K562 (cell line): ENCODE measurements at regions not wholly inside any gene's neighbourhood (a gene's known extent, or its start where the extent isn't known, plus 50 kb on each side); places are given as distances from the start of the nearest gene placed in this dataset.

ENCODE experiments used
- ATAC-seq: fragments of 200-7000 bp; cut with Tn5 transposase; 3 replicates; pipeline ENCODE4 v1.9.1; 2020; ENCODE audit warnings: moderate library complexity
- BruUV-seq: library from RNA; stranded (reverse); fragments of 400-500 nt; replicated peaks from 2 replicates; lab custom pipeline; 2021; lab: Mats Ljungman, UMichigan
- CTCF ChIA-PET: fragments of 300-600 bp; formaldehyde crosslinking; extraction: SDS; loops from one replicate; lab custom pipeline; 2021; ENCODE audit warnings: low intra/inter-chr PET ratio; lab: Yijun Ruan, JAX
- POLR2A ChIA-PET: fragments of 300-600, 350-650 bp; sonication (Branson Sonifier 250); formaldehyde crosslinking; extraction: SDS; loops from one replicate; lab custom pipeline; 2021; ENCODE audit warnings: antibody characterized with exemption, inconsistent platforms; lab: Yijun Ruan, JAX
- DNase-seq, 4 experiments: peaks; one replicate each; pipeline versions ENCODE4 v3.0.0 to v3.0.0-alpha.2; 2011 to 2018; ENCODE audit warnings: low spot score in 3 of 4, mixed read lengths in 3 of 4; ENCODE audit errors: extremely low read depth in 1 of 4
- FAIRE-seq: peaks from 2 replicates; lab custom pipeline; 2011; peaks lifted over from hg19 to GRCh38; lab: Jason Lieb, UNC
- H2AFZ ChIP-seq: 2 replicates; pipeline ENCODE4 v1.6.0; 2011; ENCODE audit warnings: low read depth, low read length, control low read depth, inconsistent platforms
- H3K27ac ChIP-seq: fragments of 200-600 bp; 3 replicates; pipeline ENCODE4 v1.8.0; 2011; ENCODE audit warnings: low read depth, mild to moderate bottlenecking, control low read depth, inconsistent platforms, low read length, moderate library complexity, mixed read lengths; ENCODE audit errors: extremely low read depth
- H3K27me3 ChIP-seq, 2 experiments: fragments of 300-600 bp in 1 of 2; 2 replicates in 1 of 2; 3 replicates in 1 of 2; pipeline versions ENCODE4 v1.6.0 to v1.8.0; 2011; ENCODE audit warnings: inconsistent platforms in 2 of 2, low read length in 2 of 2, mild to moderate bottlenecking in 1 of 2, mixed read lengths in 1 of 2, moderate library complexity in 1 of 2; ENCODE audit not compliant: control insufficient read depth in 2 of 2, insufficient read depth in 2 of 2
- H3K36me3 ChIP-seq: fragments of 300-600 bp; 3 replicates; pipeline ENCODE4 v1.8.0; 2011; ENCODE audit warnings: mild to moderate bottlenecking, low read length, inconsistent platforms; ENCODE audit not compliant: control insufficient read depth, insufficient read depth
- H3K4me1 ChIP-seq, 2 experiments: fragments of 200-600 bp in 1 of 2; replicated peaks in 1 of 2; 2 replicates in 1 of 2; 3 replicates in 1 of 2; pipeline versions ENCODE4 v1.5.1 to v1.8.0; 2011; ENCODE audit warnings: inconsistent platforms in 2 of 2, low read length in 2 of 2, mild to moderate bottlenecking in 1 of 2, mixed read lengths in 1 of 2, moderate library complexity in 1 of 2; ENCODE audit not compliant: control insufficient read depth in 2 of 2, insufficient read depth in 2 of 2
- H3K4me2 ChIP-seq: 2 replicates; pipeline ENCODE4 v1.6.1; 2011; ENCODE audit warnings: low read length, control low read depth, inconsistent platforms, mixed read lengths; ENCODE audit not compliant: insufficient read depth
- H3K4me3 ChIP-seq: fragments of 200-600 bp; sonication (generic), shearing (Covaris generic); 2 replicates; pipeline ENCODE4 v1.5.1; 2016; ENCODE audit warnings: control low read depth, inconsistent platforms
- H3K79me2 ChIP-seq: fragments of 200-600 bp; 3 replicates; pipeline ENCODE4 v1.8.0; 2011; ENCODE audit warnings: low read length, inconsistent platforms; ENCODE audit not compliant: control insufficient read depth, insufficient read depth
- H3K9ac ChIP-seq, 2 experiments: 2 replicates each; pipeline versions ENCODE4 v1.6.0 to v1.6.1; 2011; ENCODE audit warnings: low read depth in 2 of 2, low read length in 2 of 2, control low read depth in 1 of 2, inconsistent platforms in 1 of 2, mild to moderate bottlenecking in 1 of 2, mixed read lengths in 1 of 2; ENCODE audit not compliant: insufficient read depth in 1 of 2
- H3K9me1 ChIP-seq: one replicate; pipeline ENCODE4 v1.6.0; 2011; ENCODE audit warnings: inconsistent platforms, mild to moderate bottlenecking, low read length, moderate library complexity; ENCODE audit not compliant: control insufficient read depth, insufficient read depth
- H3K9me3 ChIP-seq: replicated peaks from 2 replicates; pipeline ENCODE4 v1.5.1; 2011; ENCODE audit warnings: low read depth, low read length, inconsistent platforms; ENCODE audit not compliant: control insufficient read depth, insufficient read depth
- H4K20me1 ChIP-seq: replicated peaks from 2 replicates; pipeline ENCODE4 v1.6.1; 2011; ENCODE audit warnings: low read length, inconsistent platforms, mixed read lengths; ENCODE audit not compliant: control insufficient read depth, insufficient read depth
- CBX8 ChIP-seq: fragments of 200-600 bp; sonication (generic); IDR thresholded peaks from 2 replicates; pipeline ENCODE4 v1.6.1; 2012; ENCODE audit warnings: borderline replicate concordance, mixed run types, low read depth, mild to moderate bottlenecking, moderate library complexity, mixed read lengths, low read length, control low read depth, inconsistent platforms; ENCODE audit not compliant: poor library complexity, severe bottlenecking; ENCODE audit errors: extremely low read depth
- KLF13 ChIP-seq: fragments of 450-650 bp; IDR thresholded peaks from 2 replicates; pipeline ENCODE4 v1.6.1; 2016; ENCODE audit warnings: missing genetic modification characterization, low read depth, mild to moderate bottlenecking, missing compliant biosample characterization, moderate library complexity, borderline replicate concordance
- NR2F6 ChIP-seq: fragments of 450-650 bp; formaldehyde crosslinking; IDR thresholded peaks from 2 replicates; pipeline ENCODE4 v1.4.0; 2020; ENCODE audit warnings: mild to moderate bottlenecking
- PML ChIP-seq: IDR thresholded peaks from 2 replicates; pipeline ENCODE4 v1.6.1; 2012; ENCODE audit warnings: low read length, inconsistent platforms
- POLR2AphosphoS2 ChIP-seq: IDR thresholded peaks from 2 replicates; pipeline ENCODE4 v1.6.1; 2012; ENCODE audit warnings: low read length, improper control_type of control experiment
- TEAD1 ChIP-seq, 2 experiments: fragments of 450-650 bp in 1 of 2; sonication (generic) in 1 of 2; formaldehyde crosslinking; IDR thresholded peaks; 2 replicates each; pipeline versions ENCODE4 v1.4.0 to v1.8.0; 2020 to 2022; ENCODE audit warnings: mild to moderate bottlenecking in 2 of 2, missing genetic modification reagents in 1 of 2
- ZSCAN29 ChIP-seq: fragments of 450-650 bp; IDR thresholded peaks from 2 replicates; pipeline ENCODE4 v1.6.1; 2017
- WGBS: fragments of 100-300 bp; shearing (Covaris generic); methylation state at CpG from one replicate; pipeline ENCODE4 v1.1.6; 2016; ENCODE audit warnings: low coverage, mixed read lengths; ENCODE audit not compliant: insufficient coverage; ENCODE audit errors: missing lambda C conversion rate; 5-methylcytosine and 5-hydroxymethylcytosine counted together
- in situ Hi-C: fragments of 300-500 bp; cut with MboI; formaldehyde crosslinking; loops from 4 replicates; pipeline ENCODE4 v1.15.0; 2018; ENCODE audit warnings: inconsistent platforms, mixed read lengths
- intact Hi-C: fragments of 100-400 bp; cut with micrococcal nuclease; formaldehyde crosslinking; loops from 2 replicates; pipeline ENCODE4 v1.14.2; 2022
- TF ChIP-seq, protein P1 (sequence below): fragments of 250-450 bp; sonication (Bioruptor Pico); IDR thresholded peaks from 2 replicates; pipeline ENCODE4 v1.8.0; 2022; ENCODE audit warnings: inconsistent platforms

DNA sequence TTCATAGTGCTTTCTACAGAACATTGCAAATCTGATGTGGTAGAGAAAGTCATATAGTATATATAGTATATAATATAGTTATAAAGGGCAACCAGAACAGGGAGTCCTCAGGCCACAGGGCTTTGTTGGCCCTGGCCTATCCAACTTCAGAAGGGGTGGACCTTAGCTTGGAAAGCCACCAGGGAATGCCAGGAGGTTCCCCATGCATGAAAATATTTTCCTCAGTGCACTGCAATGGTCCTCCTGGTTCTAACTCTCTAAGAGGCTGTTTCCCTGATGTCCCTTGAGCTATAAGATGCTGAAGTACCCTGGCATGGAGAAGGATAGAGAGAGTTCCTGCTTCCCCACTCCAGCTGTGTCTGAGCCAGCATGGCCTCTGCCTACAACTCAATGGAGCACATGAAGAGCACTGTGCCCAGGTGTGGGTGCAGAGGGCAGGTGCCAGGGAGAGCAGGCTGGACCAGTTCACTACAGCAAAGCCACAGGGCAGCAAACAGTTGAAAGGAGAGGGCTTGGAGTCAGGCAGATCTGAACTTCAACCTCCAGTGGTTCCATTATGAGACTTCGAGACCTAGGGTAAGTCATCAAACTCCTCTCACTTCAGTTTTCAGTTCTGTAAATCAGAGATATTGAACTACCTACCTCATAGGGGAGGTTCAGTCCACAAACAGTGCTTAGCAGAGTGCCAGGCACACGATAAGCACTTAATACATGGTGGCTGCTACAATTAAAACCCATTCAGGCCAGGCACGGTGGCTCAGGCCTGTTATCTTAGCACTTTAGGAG is 183.1 kb downstream of the SALL1 start:
- Histone ChIP-seq H3K4me1 (no peaks in the 10 kb centered on the region), H2AFZ (no peak overlapping the region), H3K4me3 (no peak overlapping the region), H4K20me1 (no peaks in the 10 kb centered on the region), H3K27ac (no peak overlapping the region), H3K79me2 (no peaks in the 10 kb centered on the region), H3K4me2 (no peak overlapping the region), H3K9me3 (no peaks in the 10 kb centered on the region), H3K36me3 (no peaks in the 10 kb centered on the region), H3K9ac (no peak overlapping the region), H3K27me3 (peaks cover 0 to 5% of the 10 kb centered on the region in 2 experiments; a peak in 1 of 5 replicates), H3K9me1 (no peaks in the 10 kb centered on the region)
- DNase-seq, result no peak
- TF ChIP-seq ZSCAN29 (no peak), CBX8 (no peak), NR2F6 (CRISPR knock-in tag) (no peak), PML (no peak), KLF13 (no peak), POLR2AphosphoS2 (no peak), TEAD1 (CRISPR knock-in tag; IDR thresholded peaks at IDR 0.05) (no peak)
- TF ChIP-seq, protein P1, sequence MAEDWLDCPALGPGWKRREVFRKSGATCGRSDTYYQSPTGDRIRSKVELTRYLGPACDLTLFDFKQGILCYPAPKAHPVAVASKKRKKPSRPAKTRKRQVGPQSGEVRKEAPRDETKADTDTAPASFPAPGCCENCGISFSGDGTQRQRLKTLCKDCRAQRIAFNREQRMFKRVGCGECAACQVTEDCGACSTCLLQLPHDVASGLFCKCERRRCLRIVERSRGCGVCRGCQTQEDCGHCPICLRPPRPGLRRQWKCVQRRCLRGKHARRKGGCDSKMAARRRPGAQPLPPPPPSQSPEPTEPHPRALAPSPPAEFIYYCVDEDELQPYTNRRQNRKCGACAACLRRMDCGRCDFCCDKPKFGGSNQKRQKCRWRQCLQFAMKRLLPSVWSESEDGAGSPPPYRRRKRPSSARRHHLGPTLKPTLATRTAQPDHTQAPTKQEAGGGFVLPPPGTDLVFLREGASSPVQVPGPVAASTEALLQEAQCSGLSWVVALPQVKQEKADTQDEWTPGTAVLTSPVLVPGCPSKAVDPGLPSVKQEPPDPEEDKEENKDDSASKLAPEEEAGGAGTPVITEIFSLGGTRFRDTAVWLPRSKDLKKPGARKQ (CRISPR knock-in tag), result no peak
- in situ Hi-C loops, result no loop called here
- intact Hi-C loops, result no loop called here
- FAIRE-seq, result no peak
- CTCF ChIA-PET, result no interaction called here
- WGBS, result 0% methylated on average over 3 of the region's 3 CpGs
- ATAC-seq, result no peak
- POLR2A ChIA-PET, result interaction anchor here (1.2 kb wide), 1 partner anchor 15 kb away, joined by 3 read pairs; no protein-coding TSS in a partner anchor
- no TSS peak for BruUV-seq
